OCI-LY7 (cell line): ENCODE measurements at regions not wholly inside any gene's neighbourhood (a gene's known extent, or its start where the extent isn't known, plus 50 kb on each side); places are given as distances from the start of the nearest gene placed in this dataset.

ENCODE experiments used
- BruUV-seq: library from RNA; stranded (reverse); fragments of 400-500 nt; replicated peaks from 2 replicates; lab custom pipeline; 2021; lab: Mats Ljungman, UMichigan
- CTCF ChIA-PET: fragments of 300-600 bp; sonication (Branson Sonifier 250); formaldehyde crosslinking; loops from one replicate; lab custom pipeline; 2022; ENCODE audit warnings: antibody characterized with exemption; ENCODE audit not compliant: unreplicated experiment; lab: Charles Lee
- POLR2A ChIA-PET: fragments of 300-600 bp; sonication (Branson Sonifier 250); formaldehyde crosslinking; loops from one replicate; lab custom pipeline; 2022; ENCODE audit warnings: antibody characterized with exemption; lab: Charles Lee
- DNase-seq: peaks from one replicate; pipeline ENCODE4 v3.0.0-alpha.2; 2015; ENCODE audit warnings: low spot score
- H2AFZ ChIP-seq: fragments of 200-600 bp; sonication (generic), shearing (Covaris generic); 2 replicates; pipeline ENCODE4 v1.6.1; 2014; ENCODE audit warnings: mild to moderate bottlenecking, antibody characterized with exemption, low read length, moderate library complexity
- H3K27ac ChIP-seq: fragments of 200-600 bp; sonication (generic); 2 replicates; pipeline ENCODE4 v1.5.1; 2014; ENCODE audit warnings: mixed run types, low read depth, mild to moderate bottlenecking, moderate library complexity, low read length, inconsistent platforms; ENCODE audit not compliant: poor library complexity, severe bottlenecking
- H3K36me3 ChIP-seq: fragments of 200-600 bp; sonication (generic); 2 replicates; pipeline ENCODE4 v1.6.1; 2014; ENCODE audit warnings: mild to moderate bottlenecking, antibody characterized with exemption, low read length, moderate library complexity, mixed read lengths; ENCODE audit not compliant: insufficient read depth
- H3K4me1 ChIP-seq: fragments of 200-600 bp; sonication (generic); 2 replicates; pipeline ENCODE4 v1.5.1; 2014; ENCODE audit warnings: mild to moderate bottlenecking, low read length; ENCODE audit not compliant: insufficient read depth, poor library complexity, severe bottlenecking
- H3K4me2 ChIP-seq: fragments of 200-600 bp; sonication (generic); 2 replicates; pipeline ENCODE4 v1.6.1; 2014; ENCODE audit warnings: mild to moderate bottlenecking, low read length
- H3K4me3 ChIP-seq: fragments of 200-600 bp; sonication (generic); 2 replicates; pipeline ENCODE4 v1.5.1; 2014; ENCODE audit warnings: mild to moderate bottlenecking, low read depth, low read length; ENCODE audit not compliant: poor library complexity, severe bottlenecking
- H3K79me2 ChIP-seq: fragments of 200-600 bp; sonication (generic); 2 replicates; pipeline ENCODE4 v1.6.1; 2016; ENCODE audit warnings: low read depth, mild to moderate bottlenecking, low read length, moderate library complexity, mixed read lengths; ENCODE audit not compliant: insufficient read depth
- H3K9me2 ChIP-seq: fragments of 200-600 bp; sonication (generic); 2 replicates; pipeline ENCODE4 v1.6.1; 2016; ENCODE audit warnings: mild to moderate bottlenecking, low read length, mixed read lengths; ENCODE audit not compliant: insufficient read depth
- H3K9me3 ChIP-seq: fragments of 200-600 bp; sonication (generic); 2 replicates; pipeline ENCODE4 v1.6.1; 2014; ENCODE audit warnings: mild to moderate bottlenecking, mixed run types, low read length, mixed read lengths
- H4K20me1 ChIP-seq: fragments of 200-600 bp; sonication (generic); 2 replicates; pipeline ENCODE4 v1.6.1; 2014; ENCODE audit warnings: mild to moderate bottlenecking, antibody characterized with exemption, low read length, moderate library complexity, mixed read lengths; ENCODE audit not compliant: insufficient read depth
- CTCF ChIP-seq: fragments of 200-600 bp; sonication (generic); conservative IDR thresholded peaks from 2 replicates; pipeline ENCODE4 v1.5.1; 2014; ENCODE audit warnings: mild to moderate bottlenecking, antibody characterized with exemption, low read length, moderate library complexity, mixed read lengths
- EZH2phosphoT487 ChIP-seq: fragments of 200-600 bp; sonication (generic); IDR thresholded peaks from 2 replicates; pipeline ENCODE4 v1.6.1; 2018; ENCODE audit warnings: low read depth, borderline replicate concordance, mild to moderate bottlenecking, mixed run types, antibody characterized with exemption, low read length, moderate library complexity, mixed read lengths
- intact Hi-C: fragments of 100-400 bp; cut with micrococcal nuclease; formaldehyde crosslinking; loops from one replicate; pipeline ENCODE4 v1.10.0; 2022; ENCODE audit not compliant: unreplicated experiment

- H3K4me1 ChIP-seq, result peaks cover 6% of the 10 kb centered on the region
- no peak overlapping the region for H2AFZ ChIP-seq
- POLR2A ChIA-PET, result interaction anchor here (0.6 to 0.7 kb wide), 3 partner anchors 21 to 523 kb away, joined by 3 to 4 read pairs (median 3); no protein-coding TSS in a partner anchor
- H3K79me2 ChIP-seq, result no peaks in the 10 kb centered on the region
- TF ChIP-seq CTCF (no peak), EZH2phosphoT487 (no peak)
- no peaks in the 10 kb centered on the region for H3K9me3 ChIP-seq
- H3K4me2 ChIP-seq, result no peak overlapping the region
- intact Hi-C loops, result no loop called here
- H3K4me3 ChIP-seq, result no peak overlapping the region
- H4K20me1 ChIP-seq, result no peaks in the 10 kb centered on the region
- no peaks in the 10 kb centered on the region for H3K9me2 ChIP-seq
- BruUV-seq, result no TSS peak
- DNase-seq, result no peak
- H3K27ac ChIP-seq, result no peak overlapping the region
- H3K36me3 ChIP-seq, result no peaks in the 10 kb centered on the region
- CTCF ChIA-PET, result interaction anchor here (0.9 kb wide), 1 partner anchor 15 kb away, joined by 3 read pairs; no protein-coding TSS in a partner anchor
These were observed 108.2 kb upstream of the MED13L start for GRCh38 chr12:116385486-116386217.

GRCh38 chr12:116389326-116389725 is 111.8 kb upstream of the MED13L start:
- Histone ChIP-seq H3K9me2 (no peaks in the 10 kb centered on the region), H3K9me3 (no peaks in the 10 kb centered on the region), H2AFZ (no peak overlapping the region), H3K79me2 (no peaks in the 10 kb centered on the region), H3K4me2 (no peak overlapping the region), H3K4me1 (peaks cover 6% of the 10 kb centered on the region), H3K4me3 (no peak overlapping the region), H3K36me3 (no peaks in the 10 kb centered on the region), H4K20me1 (no peaks in the 10 kb centered on the region), H3K27ac (no peak overlapping the region)
- POLR2A ChIA-PET, result interaction anchor here (0.5 kb wide), 1 partner anchor 368 kb away, joined by 3 read pairs; no protein-coding TSS in a partner anchor
- intact Hi-C loops, result no loop called here
- TF ChIP-seq CTCF, result no peak
- no peak for TF ChIP-seq EZH2phosphoT487
- CTCF ChIA-PET, result no interaction called here
- BruUV-seq, result no TSS peak
- no peak for DNase-seq

- H3K4me2 ChIP-seq, result no peak overlapping the region
- no peak overlapping the region for H3K27ac ChIP-seq
- TF ChIP-seq CTCF (no peak), EZH2phosphoT487 (no peak)
- ChIA-PET POLR2A (no interaction called here), CTCF (no interaction called here)
- H3K79me2 ChIP-seq, result no peaks in the 10 kb centered on the region
- H4K20me1 ChIP-seq, result no peaks in the 10 kb centered on the region
- intact Hi-C loops, result no loop called here
- H3K9me2 ChIP-seq, result no peaks in the 10 kb centered on the region
- no peaks in the 10 kb centered on the region for H3K36me3 ChIP-seq
- H2AFZ ChIP-seq, result no peak overlapping the region
- no peaks in the 10 kb centered on the region for H3K9me3 ChIP-seq
- no peak for DNase-seq
- no peak overlapping the region for H3K4me3 ChIP-seq
- H3K4me1 ChIP-seq, result peaks cover under 1% of the 10 kb centered on the region
- no TSS peak for BruUV-seq
These were observed 112.5 kb upstream of the MED13L start for GRCh38 chr12:116389990-116390389.
